Activated naive CD8-positive, alpha-beta T cell treated with anti-CD3 and anti-CD28 coated beads, Interleukin-2, amount 10 ng/mL, durations not matched to agents 7 days and 5 days (primary cell): ENCODE measurements at regions not wholly inside any gene's neighbourhood (a gene's known extent, or its start where the extent isn't known, plus 50 kb on each side); places are given as distances from the start of the nearest gene placed in this dataset.

ENCODE experiments used
- ATAC-seq: fragments of 150-1000 bp; cut with Tn5 transposase; one replicate; pipeline ENCODE4 v1.10.0; 2021; ENCODE audit warnings: low read depth, moderate library complexity
- POLR2A ChIA-PET: fragments of 350-600 bp; sonication (Branson Sonifier 250); formaldehyde crosslinking; loops from one replicate; lab custom pipeline; 2021; ENCODE audit warnings: antibody characterized with exemption; lab: Charles Lee
- DNase-seq: peaks from one replicate; pipeline ENCODE4 v3.0.0; 2021
- H3K27ac Mint-ChIP-seq: one replicate; pipeline ENCODE4 v1.8.0; 2022; ENCODE audit warnings: mild to moderate bottlenecking, mixed read lengths
- H3K27me3 Mint-ChIP-seq: one replicate; pipeline ENCODE4 v1.8.0; 2022; ENCODE audit warnings: mild to moderate bottlenecking, moderate library complexity, mixed read lengths
- H3K36me3 Mint-ChIP-seq: one replicate; pipeline ENCODE4 v1.8.0; 2021; ENCODE audit warnings: mild to moderate bottlenecking, mixed read lengths
- H3K4me1 Mint-ChIP-seq: one replicate; pipeline ENCODE4 v1.8.0; 2021; ENCODE audit warnings: mixed read lengths
- H3K4me3 Mint-ChIP-seq: one replicate; pipeline ENCODE4 v1.8.0; 2022; ENCODE audit warnings: mild to moderate bottlenecking, moderate library complexity, mixed read lengths
- H3K9me3 Mint-ChIP-seq: one replicate; pipeline ENCODE4 v1.8.0; 2021; ENCODE audit warnings: mixed read lengths

- H3K27me3 Mint-ChIP-seq: peaks cover 4% of the 10 kb centered on the region
- no peak overlapping the region for H3K4me3 Mint-ChIP-seq
- no peak overlapping the region for H3K27ac Mint-ChIP-seq
- no peaks in the 10 kb centered on the region for H3K4me1 Mint-ChIP-seq
- no peaks in the 10 kb centered on the region for H3K9me3 Mint-ChIP-seq
- no peaks in the 10 kb centered on the region for H3K36me3 Mint-ChIP-seq
- ATAC-seq: no peak
- POLR2A ChIA-PET: no interaction called here
- DNase-seq: no peak
Measured at GRCh38 chr1:29785137-29785527, 548.8 kb downstream of the PTPRU start.

DNA sequence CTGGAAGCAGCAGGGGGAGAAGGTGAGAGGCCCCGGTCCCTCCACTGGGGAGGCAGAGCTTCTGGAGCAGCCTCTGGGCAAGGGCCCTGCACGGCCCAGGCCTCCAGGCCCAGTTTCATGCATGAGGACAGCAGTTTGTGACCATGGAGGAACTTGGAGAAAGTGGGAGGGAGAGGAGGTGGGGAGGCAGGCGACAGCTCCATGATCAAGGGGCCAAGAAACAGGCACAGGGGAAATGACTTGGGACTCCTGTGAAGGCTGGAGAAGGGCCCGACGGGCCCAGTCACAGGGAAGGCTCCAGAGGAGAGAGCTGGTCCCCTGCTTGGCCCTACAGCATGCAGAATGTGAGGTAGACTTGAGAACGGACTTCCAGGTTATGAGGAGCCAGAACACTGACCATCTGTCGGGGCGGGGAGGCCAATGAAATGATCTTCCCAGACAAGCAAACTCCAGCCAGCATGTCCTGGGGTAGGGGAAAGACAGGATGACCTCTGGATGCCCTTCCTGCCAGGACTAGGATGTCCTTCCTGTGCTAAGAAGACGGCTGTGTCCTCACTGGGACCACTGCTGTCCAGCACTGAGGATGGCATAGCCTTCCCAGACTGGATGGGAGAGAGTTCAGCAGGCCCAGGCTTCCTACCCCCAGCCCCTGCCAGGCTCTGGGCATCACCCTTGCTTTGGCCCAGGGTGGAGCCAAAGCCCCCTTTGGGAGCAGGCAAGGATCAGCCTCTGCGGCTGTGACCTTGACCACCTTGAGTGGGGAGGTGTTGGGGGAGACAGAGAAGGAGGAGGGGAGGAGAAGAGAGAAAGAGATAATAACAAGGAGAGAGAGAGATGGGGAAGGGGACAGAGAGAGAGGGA, 548.2 kb downstream of the PTPRU start:
- peaks cover 6% of the 10 kb centered on the region for H3K27me3 Mint-ChIP-seq
- H3K36me3 Mint-ChIP-seq: no peaks in the 10 kb centered on the region

DNA sequence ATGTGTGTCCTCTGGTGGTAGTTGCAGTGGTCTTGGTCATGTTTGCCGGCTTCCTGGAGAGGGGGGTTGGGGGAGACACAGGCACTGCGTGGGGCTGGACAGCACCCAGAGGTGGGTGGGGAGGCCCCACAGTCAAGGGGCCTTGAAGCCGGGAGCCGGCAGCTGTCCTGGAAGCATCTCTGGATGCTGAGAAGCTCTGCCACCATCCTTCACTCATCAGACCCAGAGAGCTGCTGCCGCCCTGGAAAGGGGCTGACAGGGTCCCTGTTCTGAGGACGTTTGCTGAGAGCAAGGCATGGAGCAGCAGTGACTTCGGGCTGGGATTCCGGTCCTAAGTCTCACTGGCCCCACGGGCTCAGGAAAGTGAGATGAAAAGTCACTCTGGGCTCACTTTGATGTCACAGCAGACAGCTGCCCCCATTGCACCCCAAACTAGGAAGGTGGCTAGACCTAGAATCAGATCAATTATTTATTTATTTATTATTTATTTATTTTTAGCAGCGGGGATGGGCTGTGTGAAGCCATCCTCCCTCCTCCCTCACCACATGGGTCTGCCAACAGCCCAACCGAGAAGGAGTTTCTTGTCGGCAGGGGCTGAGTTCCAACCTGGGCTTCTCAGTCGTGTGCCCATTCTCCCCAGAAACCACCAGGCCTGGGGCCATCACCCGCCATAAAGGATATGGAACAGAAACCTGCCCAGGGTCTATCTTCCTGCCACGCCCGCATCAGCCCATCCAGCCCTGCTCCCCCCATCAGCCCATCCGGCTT, 547.4 kb downstream of the PTPRU start:
- Mint-ChIP-seq H3K9me3 (no peaks in the 10 kb centered on the region), H3K27me3 (peaks cover 6% of the 10 kb centered on the region), H3K4me1 (no peaks in the 10 kb centered on the region), H3K4me3 (no peak overlapping the region), H3K36me3 (no peaks in the 10 kb centered on the region), H3K27ac (no peak overlapping the region)
- DNase-seq: no peak
- POLR2A ChIA-PET: no interaction called here
- ATAC-seq: no peak

More for the DNA sequence above, 548.2 kb downstream of the PTPRU start:
- no peak overlapping the region for H3K27ac Mint-ChIP-seq
- H3K9me3 Mint-ChIP-seq: no peaks in the 10 kb centered on the region
- H3K4me1 Mint-ChIP-seq: no peaks in the 10 kb centered on the region
- ATAC-seq (no peak), DNase-seq (no peak)
- POLR2A ChIA-PET: no interaction called here
- no peak overlapping the region for H3K4me3 Mint-ChIP-seq

GRCh38 chr1:29782846-29783507, 546.7 kb downstream of the PTPRU start:
- ATAC-seq (no peak), DNase-seq (no peak)
- Mint-ChIP-seq H3K27ac (no peak overlapping the region), H3K36me3 (no peaks in the 10 kb centered on the region), H3K9me3 (no peaks in the 10 kb centered on the region), H3K4me1 (peaks cover under 1% of the 10 kb centered on the region), H3K4me3 (no peak overlapping the region), H3K27me3 (peaks cover 6% of the 10 kb centered on the region)
- POLR2A ChIA-PET: no interaction called here

DNA sequence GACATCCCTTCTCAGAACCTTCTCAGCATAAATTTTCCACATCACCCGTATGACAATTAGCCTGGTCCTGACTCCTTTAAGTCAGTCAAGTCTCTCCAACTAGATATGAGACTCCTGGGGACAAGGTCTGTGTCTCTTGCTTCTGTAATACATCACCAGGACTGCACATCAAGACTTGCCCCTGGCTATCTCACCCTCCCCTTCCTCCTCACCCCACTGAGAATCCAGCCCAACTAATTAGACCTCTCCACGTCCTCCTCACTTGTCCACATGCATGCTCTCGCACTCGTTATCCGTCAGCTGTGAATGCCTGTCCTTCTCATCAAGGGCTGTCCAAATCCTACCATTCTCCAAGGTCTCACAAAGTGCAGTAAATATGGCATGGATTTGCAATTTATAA, 542.8 kb downstream of the PTPRU start:
- Mint-ChIP-seq H3K27me3 (peaks cover 19% of the 10 kb centered on the region), H3K9me3 (peaks cover 2% of the 10 kb centered on the region), H3K36me3 (no peaks in the 10 kb centered on the region), H3K27ac (no peak overlapping the region), H3K4me1 (peaks cover 4% of the 10 kb centered on the region), H3K4me3 (no peak overlapping the region)
- no peak for ATAC-seq
- DNase-seq: no peak
- POLR2A ChIA-PET: no interaction called here

DNA sequence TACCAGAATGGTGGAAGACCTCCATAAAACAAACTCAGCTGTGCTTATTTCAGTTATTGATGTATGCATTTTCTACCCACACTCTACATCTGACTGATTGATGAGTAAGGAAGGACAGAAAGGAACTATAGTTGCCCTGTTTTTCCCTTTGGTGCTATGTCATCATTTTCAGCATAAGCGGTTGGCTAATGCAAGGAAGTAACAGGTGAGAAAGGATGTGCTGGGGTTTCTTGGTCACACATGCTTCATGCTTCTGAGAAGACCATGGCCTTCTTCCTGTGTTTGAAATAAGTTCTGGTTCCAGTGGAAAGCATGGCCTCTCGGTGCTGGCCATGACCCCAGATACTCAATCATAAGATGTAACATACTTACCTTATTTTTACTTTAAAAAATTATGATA, 541.2 kb downstream of the PTPRU start:
- no peaks in the 10 kb centered on the region for H3K36me3 Mint-ChIP-seq
- peaks cover 2% of the 10 kb centered on the region for H3K9me3 Mint-ChIP-seq
- no peak overlapping the region for H3K27ac Mint-ChIP-seq
- ATAC-seq (no peak), DNase-seq (no peak)
- peaks cover 23% of the 10 kb centered on the region for H3K27me3 Mint-ChIP-seq
- H3K4me1 Mint-ChIP-seq: peaks cover 4% of the 10 kb centered on the region
- H3K4me3 Mint-ChIP-seq: no peak overlapping the region
- POLR2A ChIA-PET: no interaction called here

DNA sequence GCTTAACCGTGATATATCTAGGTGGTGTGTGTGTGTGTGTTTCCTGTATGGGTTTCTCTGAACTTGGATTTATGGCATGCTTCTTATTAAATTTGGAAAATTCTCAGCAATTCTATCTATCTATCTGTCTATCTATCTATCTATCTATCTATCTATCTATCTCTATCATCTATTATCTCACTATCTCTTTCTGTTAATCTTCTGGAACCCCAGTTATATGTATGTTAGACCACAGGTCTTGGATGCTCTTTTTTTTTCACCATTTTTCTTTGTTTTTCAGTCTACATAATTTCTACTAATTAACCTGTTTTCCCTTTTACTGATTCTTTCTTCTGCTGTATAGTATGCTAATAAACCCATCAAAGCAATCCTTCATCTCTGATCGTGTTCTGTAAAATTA, 538.0 kb downstream of the PTPRU start:
- peaks cover 2% of the 10 kb centered on the region for H3K9me3 Mint-ChIP-seq
- DNase-seq: no peak
- ATAC-seq: no peak
- peaks cover 4% of the 10 kb centered on the region for H3K4me1 Mint-ChIP-seq
- H3K27ac Mint-ChIP-seq: no peak overlapping the region
- no peaks in the 10 kb centered on the region for H3K36me3 Mint-ChIP-seq
- POLR2A ChIA-PET: no interaction called here
- peaks cover 17% of the 10 kb centered on the region for H3K27me3 Mint-ChIP-seq
- H3K4me3 Mint-ChIP-seq: no peak overlapping the region

GRCh38 chr1:29772584-29773100, 536.3 kb downstream of the PTPRU start:
- H3K36me3 Mint-ChIP-seq: no peaks in the 10 kb centered on the region
- H3K4me3 Mint-ChIP-seq: no peak overlapping the region
- H3K27me3 Mint-ChIP-seq: peaks cover 20% of the 10 kb centered on the region
- H3K27ac Mint-ChIP-seq: no peak overlapping the region
- peaks cover 2% of the 10 kb centered on the region for H3K4me1 Mint-ChIP-seq
- DNase-seq (no peak), ATAC-seq (no peak)
- peaks cover 2% of the 10 kb centered on the region for H3K9me3 Mint-ChIP-seq
- POLR2A ChIA-PET: no interaction called here

- Mint-ChIP-seq H3K36me3 (no peaks in the 10 kb centered on the region), H3K4me1 (no peaks in the 10 kb centered on the region), H3K4me3 (no peak overlapping the region), H3K9me3 (no peaks in the 10 kb centered on the region), H3K27me3 (peaks cover 23% of the 10 kb centered on the region), H3K27ac (no peak overlapping the region)
- no peak for DNase-seq
- POLR2A ChIA-PET: no interaction called here
- ATAC-seq: no peak
Measured at GRCh38 chr1:29767769-29768425, 531.6 kb downstream of the PTPRU start.

- ATAC-seq (no peak), DNase-seq (no peak)
- Mint-ChIP-seq H3K9me3 (no peaks in the 10 kb centered on the region), H3K4me1 (no peaks in the 10 kb centered on the region), H3K36me3 (no peaks in the 10 kb centered on the region), H3K27ac (no peak overlapping the region), H3K27me3 (peaks cover 23% of the 10 kb centered on the region), H3K4me3 (no peak overlapping the region)
- POLR2A ChIA-PET: no interaction called here
Measured at GRCh38 chr1:29767088-29767685, 530.9 kb downstream of the PTPRU start.

DNA sequence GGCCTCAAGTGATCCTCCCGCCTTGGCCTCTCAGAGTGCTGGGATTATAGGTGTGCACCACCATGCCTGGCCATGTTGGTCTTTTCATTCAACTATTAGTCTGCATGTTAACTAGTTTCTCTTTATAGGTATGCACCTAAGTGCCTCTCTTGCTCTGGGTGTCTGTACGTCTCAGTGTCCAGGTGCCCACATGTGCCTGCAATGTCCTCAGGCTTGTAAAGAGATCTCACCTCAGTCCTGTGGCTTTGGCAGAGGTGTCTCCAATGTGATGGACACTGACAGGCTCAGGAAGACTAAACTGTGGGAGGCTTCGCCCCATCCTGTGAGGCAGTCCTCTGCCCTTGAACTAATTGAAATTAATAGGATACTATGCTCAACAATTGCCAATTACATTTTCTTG, 526.3 kb downstream of the PTPRU start:
- no peak overlapping the region for H3K4me3 Mint-ChIP-seq
- H3K9me3 Mint-ChIP-seq: no peaks in the 10 kb centered on the region
- peaks cover 22% of the 10 kb centered on the region for H3K27me3 Mint-ChIP-seq
- no peaks in the 10 kb centered on the region for H3K4me1 Mint-ChIP-seq
- ATAC-seq: no peak
- POLR2A ChIA-PET: no interaction called here
- no peaks in the 10 kb centered on the region for H3K36me3 Mint-ChIP-seq
- DNase-seq: no peak
- no peak overlapping the region for H3K27ac Mint-ChIP-seq

DNA sequence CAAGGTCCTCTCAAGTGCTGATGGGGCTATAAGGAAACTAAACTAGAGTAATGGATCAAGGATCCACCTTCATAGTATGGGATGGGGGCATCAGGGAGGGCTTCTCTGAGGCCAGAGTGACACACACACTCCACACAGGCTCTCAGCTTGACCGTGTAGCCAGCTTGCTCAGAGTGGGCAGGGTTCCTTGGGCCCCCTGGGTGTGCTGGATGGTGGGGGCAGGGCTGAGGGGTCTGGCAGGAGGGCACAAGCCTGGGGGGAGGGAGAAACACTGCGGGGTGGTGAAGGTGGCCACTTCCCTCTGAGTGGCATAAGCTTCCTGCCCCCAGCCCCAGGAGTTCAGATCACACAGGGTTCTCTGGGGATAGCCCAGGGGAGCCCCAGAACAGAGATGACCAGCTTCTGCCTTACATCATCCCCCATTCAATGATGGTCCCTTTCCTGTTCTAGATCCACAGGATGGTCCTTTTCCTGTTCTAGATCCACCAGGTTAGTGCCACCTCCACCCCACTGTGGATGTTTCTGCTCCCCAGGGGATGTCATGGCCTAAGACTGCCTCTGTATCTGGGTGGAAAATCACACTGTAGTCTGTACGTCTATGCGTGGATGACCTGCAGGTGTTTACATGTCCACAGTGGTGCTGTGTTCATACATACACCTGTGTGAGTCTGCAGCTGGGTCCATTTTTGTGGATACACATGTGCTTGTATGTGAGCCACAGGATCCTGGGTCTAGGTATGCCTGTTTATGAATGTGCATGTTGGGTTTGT, 525.0 kb downstream of the PTPRU start:
- Mint-ChIP-seq H3K36me3 (no peaks in the 10 kb centered on the region), H3K4me1 (no peaks in the 10 kb centered on the region), H3K27me3 (peaks cover 21% of the 10 kb centered on the region), H3K4me3 (no peak overlapping the region), H3K27ac (no peak overlapping the region), H3K9me3 (no peaks in the 10 kb centered on the region)
- ATAC-seq (no peak), DNase-seq (no peak)
- POLR2A ChIA-PET: no interaction called here
